HEK293 (cell line): ENCODE measurements at regions not wholly inside any gene's neighbourhood (a gene's known extent, or its start where the extent isn't known, plus 50 kb on each side); places are given as distances from the start of the nearest gene placed in this dataset.

Experiments
- CTCF ChIA-PET: fragments of 350-600 bp; formaldehyde crosslinking; extraction: SDS; loops from one replicate; lab custom pipeline; 2021; ENCODE audit warnings: antibody characterized with exemption; lab: Yijun Ruan, JAX
- POLR2A ChIA-PET: fragments of 300-600 bp; formaldehyde crosslinking; extraction: SDS; loops from one replicate; lab custom pipeline; 2020; ENCODE audit warnings: antibody characterized with exemption, inconsistent platforms; lab: Yijun Ruan, JAX
- H3K27ac ChIP-seq: fragments of 200-500 bp; sonication (Bioruptor generic); 2 replicates; pipeline ENCODE4 v1.5.1; 2014; ENCODE audit warnings: low read depth, low read length, control low read depth, inconsistent platforms; ENCODE audit errors: extremely low read depth
- H3K36me3 ChIP-seq, 2 experiments: fragments of 200-500 bp in 1 of 2; sonication (Bioruptor generic) in 1 of 2; 1 replicate in 1 of 2; 2 replicates in 1 of 2; pipeline ENCODE4 v1.5.1; 2014 to 2017; ENCODE audit warnings: inconsistent platforms in 2 of 2, low read length in 2 of 2; ENCODE audit not compliant: control insufficient read depth in 2 of 2, insufficient read depth in 1 of 2
- H3K4me1 ChIP-seq: fragments of 200-500 bp; sonication (Bioruptor generic); 2 replicates; pipeline ENCODE4 v1.5.1; 2014; ENCODE audit warnings: mild to moderate bottlenecking, low read length, inconsistent platforms; ENCODE audit not compliant: control insufficient read depth, insufficient read depth
- H3K4me3 ChIP-seq: 2 replicates; pipeline ENCODE4 v1.5.1; 2011; ENCODE audit warnings: low read depth, mild to moderate bottlenecking, control low read depth, low read length, moderate library complexity
- H3K9me3 ChIP-seq: fragments of 200-500 bp; sonication (Bioruptor generic); 2 replicates; pipeline ENCODE4 v1.5.1; 2014; ENCODE audit warnings: low read depth, low read length, inconsistent platforms; ENCODE audit not compliant: control insufficient read depth, insufficient read depth
- AEBP2 ChIP-seq: fragments of 450-650 bp; formaldehyde crosslinking; IDR thresholded peaks from 2 replicates; pipeline ENCODE4 v1.5.1; 2016; ENCODE audit warnings: missing biosample characterization, missing genetic modification characterization, borderline replicate concordance
- FEZF1 ChIP-seq: fragments of 450-650 bp; formaldehyde crosslinking; IDR thresholded peaks from 2 replicates; pipeline ENCODE4 v1.5.1; 2016; ENCODE audit warnings: missing biosample characterization, missing genetic modification characterization
- PATZ1 ChIP-seq: fragments of 450-650 bp; formaldehyde crosslinking; IDR thresholded peaks from 2 replicates; pipeline ENCODE4 v1.5.1; 2016; ENCODE audit warnings: missing biosample characterization, missing genetic modification characterization
- SALL2 ChIP-seq: fragments of 450-650 bp; formaldehyde crosslinking; IDR thresholded peaks from 2 replicates; pipeline ENCODE4 v1.5.0; 2017; ENCODE audit warnings: missing biosample characterization, mild to moderate bottlenecking, missing genetic modification characterization, borderline replicate concordance
- SP2 ChIP-seq: fragments of 450-650 bp; formaldehyde crosslinking; IDR thresholded peaks from 2 replicates; pipeline ENCODE4 v1.5.1; 2016; ENCODE audit warnings: missing biosample characterization, missing genetic modification characterization
- TCF7L2 ChIP-seq: IDR thresholded peaks from 2 replicates; pipeline ENCODE4 v1.6.1; 2011; ENCODE audit warnings: low read depth, mild to moderate bottlenecking, inconsistent platforms, low read length, moderate library complexity, borderline replicate concordance
- ZNF121 ChIP-seq: fragments of 450-650 bp; formaldehyde crosslinking; IDR thresholded peaks from 2 replicates; pipeline ENCODE4 v1.5.1; 2016; ENCODE audit warnings: missing biosample characterization, missing genetic modification characterization
- ZNF140 ChIP-seq: fragments of 450-650 bp; formaldehyde crosslinking; IDR thresholded peaks from 2 replicates; pipeline ENCODE4 v1.5.1; 2016; ENCODE audit warnings: missing biosample characterization, missing genetic modification characterization
- ZNF157 ChIP-seq: fragments of 450-650 bp; formaldehyde crosslinking; IDR thresholded peaks from 2 replicates; pipeline ENCODE4 v1.5.1; 2016; ENCODE audit warnings: missing biosample characterization, missing genetic modification characterization
- ZNF175 ChIP-seq: fragments of 450-650 bp; formaldehyde crosslinking; IDR thresholded peaks from 2 replicates; pipeline ENCODE4 v1.5.1; 2016; ENCODE audit warnings: missing biosample characterization, missing genetic modification characterization
- ZNF211 ChIP-seq: fragments of 450-650 bp; formaldehyde crosslinking; IDR thresholded peaks from 2 replicates; pipeline ENCODE4 v1.5.1; 2016; ENCODE audit warnings: low read depth, missing biosample characterization, missing genetic modification characterization
- ZNF239 ChIP-seq: fragments of 450-650 bp; formaldehyde crosslinking; IDR thresholded peaks from 2 replicates; pipeline ENCODE4 v1.5.1; 2016; ENCODE audit warnings: missing biosample characterization, missing genetic modification characterization
- ZNF302 ChIP-seq: fragments of 450-650 bp; formaldehyde crosslinking; IDR thresholded peaks from 2 replicates; pipeline ENCODE4 v1.5.1; 2016; ENCODE audit warnings: missing biosample characterization, missing genetic modification characterization, low read depth
- ZNF404 ChIP-seq: fragments of 450-650 bp; formaldehyde crosslinking; IDR thresholded peaks from 2 replicates; pipeline ENCODE4 v1.5.1; 2017; ENCODE audit warnings: missing biosample characterization, missing genetic modification characterization
- ZNF423 ChIP-seq: fragments of 450-650 bp; formaldehyde crosslinking; IDR thresholded peaks from 2 replicates; pipeline ENCODE4 v1.5.1; 2016; ENCODE audit warnings: missing biosample characterization, missing genetic modification characterization
- ZNF426 ChIP-seq: fragments of 450-650 bp; formaldehyde crosslinking; IDR thresholded peaks from 2 replicates; pipeline ENCODE4 v1.5.1; 2017; ENCODE audit warnings: missing biosample characterization, missing genetic modification characterization, mild to moderate bottlenecking, inconsistent platforms, moderate library complexity
- ZNF560 ChIP-seq: fragments of 450-650 bp; formaldehyde crosslinking; IDR thresholded peaks from 2 replicates; pipeline ENCODE4 v1.5.1; 2017; ENCODE audit warnings: missing biosample characterization, missing genetic modification characterization, borderline replicate concordance
- ZNF658 ChIP-seq: fragments of 450-650 bp; formaldehyde crosslinking; IDR thresholded peaks from 2 replicates; pipeline ENCODE4; 2016; ENCODE audit warnings: missing biosample characterization, missing genetic modification characterization
- ZNF660 ChIP-seq: fragments of 450-650 bp; IDR thresholded peaks from 2 replicates; pipeline ENCODE4 v1.5.1; 2018; ENCODE audit warnings: missing biosample characterization, mild to moderate bottlenecking, missing genetic modification characterization
- ZNF843 ChIP-seq: fragments of 450-650 bp; formaldehyde crosslinking; IDR thresholded peaks from 2 replicates; pipeline ENCODE4 v1.5.1; 2016; ENCODE audit warnings: missing biosample characterization, missing genetic modification characterization
- ZSCAN16 ChIP-seq: fragments of 450-650 bp; formaldehyde crosslinking; IDR thresholded peaks from 2 replicates; pipeline ENCODE4 v1.5.1; 2016; ENCODE audit warnings: missing biosample characterization, missing genetic modification characterization
- TF ChIP-seq, protein P1 (sequence below): fragments of 450-650 bp; formaldehyde crosslinking; IDR thresholded peaks from 2 replicates; pipeline ENCODE4 v1.5.1; 2017; ENCODE audit warnings: missing biosample characterization, mild to moderate bottlenecking, missing genetic modification characterization, moderate library complexity
- TF ChIP-seq, protein P2 (sequence below): fragments of 450-650 bp; formaldehyde crosslinking; IDR thresholded peaks from 2 replicates; pipeline ENCODE4 v1.5.1; 2016; ENCODE audit warnings: missing biosample characterization, missing genetic modification characterization

GRCh38 chr2:123644053-123644452, 381.0 kb upstream of the CNTNAP5 start:
- no peaks in the 10 kb centered on the region for H3K4me1 ChIP-seq
- TF ChIP-seq ZNF658 (tag by site-specific recombination), result no peak
- TF ChIP-seq ZNF140 (tag by site-specific recombination), result no peak
- TF ChIP-seq TCF7L2, result no peak
- no peak overlapping the region for H3K27ac ChIP-seq
- ChIA-PET CTCF (interaction anchor here (1.0 kb wide), 1 partner anchor 17 kb away, joined by 3 read pairs; no protein-coding TSS in a partner anchor), POLR2A (no interaction called here)
- H3K36me3 ChIP-seq, result no peaks in the 10 kb centered on the region
- no peak overlapping the region for H3K4me3 ChIP-seq
- no peaks in the 10 kb centered on the region for H3K9me3 ChIP-seq

DNA sequence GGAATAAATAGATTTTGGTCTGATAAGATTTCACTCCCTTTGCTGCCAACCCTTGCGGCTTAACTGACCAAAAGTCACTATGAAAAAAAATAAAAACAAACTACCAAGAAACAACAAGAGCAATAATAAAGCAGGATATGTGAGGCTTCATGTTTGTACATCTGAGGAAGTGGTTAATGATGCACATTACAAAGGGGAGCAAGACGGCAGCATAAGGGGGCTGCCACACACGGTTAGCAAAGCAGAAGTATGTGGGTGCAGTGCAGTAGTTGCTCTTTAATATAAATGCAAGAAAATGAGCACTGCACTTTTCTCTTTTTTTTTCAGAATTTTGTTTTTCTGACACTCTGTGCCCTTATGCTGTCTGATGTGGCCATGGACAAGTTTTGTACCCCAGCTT, 377.1 kb upstream of the CNTNAP5 start:
- ChIA-PET CTCF (interaction anchor here (0.7 kb wide), 1 partner anchor 10 kb away, joined by 5 read pairs; no protein-coding TSS in a partner anchor), POLR2A (no interaction called here)
- H3K9me3 ChIP-seq, result no peaks in the 10 kb centered on the region
- H3K27ac ChIP-seq, result no peak overlapping the region
- H3K4me1 ChIP-seq, result no peaks in the 10 kb centered on the region
- TF ChIP-seq PATZ1 (tag by site-specific recombination) (no peak), ZNF239 (tag by site-specific recombination) (no peak), ZNF211 (no peak), SP2 (tag by site-specific recombination) (no peak), AEBP2 (tag by site-specific recombination) (no peak), ZNF404 (tag by site-specific recombination) (no peak), ZNF426 (no peak), ZNF660 (tag by site-specific recombination) (no peak), ZSCAN16 (tag by site-specific recombination) (no peak), ZNF121 (no peak), ZNF423 (no peak), ZNF843 (tag by site-specific recombination) (no peak), ZNF302 (tag by site-specific recombination) (no peak), SALL2 (tag by site-specific recombination) (no peak), ZNF560 (tag by site-specific recombination) (no peak), ZNF157 (tag by site-specific recombination) (no peak), ZNF175 (tag by site-specific recombination) (no peak), FEZF1 (tag by site-specific recombination) (no peak)
- TF ChIP-seq, protein P1, sequence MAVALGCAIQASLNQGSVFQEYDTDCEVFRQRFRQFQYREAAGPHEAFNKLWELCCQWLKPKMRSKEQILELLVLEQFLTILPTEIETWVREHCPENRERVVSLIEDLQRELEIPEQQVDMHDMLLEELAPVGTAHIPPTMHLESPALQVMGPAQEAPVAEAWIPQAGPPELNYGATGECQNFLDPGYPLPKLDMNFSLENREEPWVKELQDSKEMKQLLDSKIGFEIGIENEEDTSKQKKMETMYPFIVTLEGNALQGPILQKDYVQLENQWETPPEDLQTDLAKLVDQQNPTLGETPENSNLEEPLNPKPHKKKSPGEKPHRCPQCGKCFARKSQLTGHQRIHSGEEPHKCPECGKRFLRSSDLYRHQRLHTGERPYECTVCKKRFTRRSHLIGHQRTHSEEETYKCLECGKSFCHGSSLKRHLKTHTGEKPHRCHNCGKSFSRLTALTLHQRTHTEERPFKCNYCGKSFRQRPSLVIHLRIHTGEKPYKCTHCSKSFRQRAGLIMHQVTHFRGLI, result no peak
- TF ChIP-seq, protein P2, sequence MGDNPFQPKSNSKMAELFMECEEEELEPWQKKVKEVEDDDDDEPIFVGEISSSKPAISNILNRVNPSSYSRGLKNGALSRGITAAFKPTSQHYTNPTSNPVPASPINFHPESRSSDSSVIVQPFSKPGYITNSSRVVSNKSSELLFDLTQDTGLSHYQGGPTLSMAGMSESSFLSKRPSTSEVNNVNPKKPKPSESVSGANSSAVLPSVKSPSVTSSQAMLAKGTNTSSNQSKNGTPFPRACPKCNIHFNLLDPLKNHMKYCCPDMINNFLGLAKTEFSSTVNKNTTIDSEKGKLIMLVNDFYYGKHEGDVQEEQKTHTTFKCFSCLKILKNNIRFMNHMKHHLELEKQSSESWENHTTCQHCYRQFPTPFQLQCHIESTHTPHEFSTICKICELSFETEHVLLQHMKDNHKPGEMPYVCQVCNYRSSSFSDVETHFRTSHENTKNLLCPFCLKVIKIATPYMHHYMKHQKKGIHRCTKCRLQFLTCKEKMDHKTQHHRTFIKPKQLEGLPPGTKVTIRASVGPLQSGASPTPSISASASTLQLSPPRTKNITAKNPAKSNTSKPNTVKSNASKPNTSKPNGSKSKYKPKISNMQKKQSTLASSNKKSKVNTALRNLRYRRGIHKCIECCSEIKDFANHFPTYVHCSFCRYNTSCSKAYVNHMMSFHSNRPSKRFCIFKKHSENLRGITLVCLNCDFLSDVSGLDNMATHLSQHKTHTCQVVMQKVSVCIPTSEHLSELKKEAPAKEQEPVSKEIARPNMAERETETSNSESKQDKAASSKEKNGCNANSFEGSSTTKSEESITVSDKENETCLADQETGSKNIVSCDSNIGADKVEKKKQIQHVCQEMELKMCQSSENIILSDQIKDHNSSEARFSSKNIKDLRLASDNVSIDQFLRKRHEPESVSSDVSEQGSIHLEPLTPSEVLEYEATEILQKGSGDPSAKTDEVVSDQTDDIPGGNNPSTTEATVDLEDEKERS (tag by site-specific recombination), result no peak
- no peaks in the 10 kb centered on the region for H3K36me3 ChIP-seq
- H3K4me3 ChIP-seq, result no peak overlapping the region
